ENCODE measurements at regions not wholly inside any gene's neighbourhood (a gene's known extent, or its start where the extent isn't known, plus 50 kb on each side); places are given as distances from the start of the nearest gene placed in this dataset.

DNA sequence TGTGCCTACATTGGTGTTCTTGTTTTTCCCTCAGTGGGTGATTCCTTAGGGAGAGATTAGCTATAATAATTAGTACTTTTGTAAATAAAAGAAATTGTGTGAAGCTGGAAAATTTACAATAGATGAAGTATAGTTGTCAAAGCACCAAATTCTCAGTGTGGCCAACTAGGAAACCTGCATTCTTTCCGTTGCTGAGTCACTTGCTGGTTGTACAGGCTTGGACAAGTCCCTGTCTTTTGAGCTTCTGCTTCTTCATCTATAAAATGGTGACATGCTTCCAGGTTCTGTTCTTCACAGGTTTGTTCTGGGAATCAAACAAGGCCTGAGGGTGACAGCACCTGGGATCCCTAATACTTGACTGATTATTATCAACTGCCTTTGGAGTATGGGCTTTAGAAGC, 184.1 kb upstream of the HES1 start:
- Mint-ChIP-seq H3K27ac (no peak overlapping the region), H3K4me3 (ENCODE audit: low read depth) (no peak overlapping the region), H3K27me3 (peaks cover 6% of the 10 kb centered on the region), H3K9me3 (ENCODE audit: low read depth) (peaks cover 28% of the 10 kb centered on the region), H3K4me1 (ENCODE audit: low read depth) (no peaks in the 10 kb centered on the region), H3K36me3 (ENCODE audit: insufficient read depth) (peaks cover 7% of the 10 kb centered on the region)
- DNase-seq (ENCODE audit: low spot score, unreplicated experiment) = no peak
- TF ChIP-seq, protein P1, sequence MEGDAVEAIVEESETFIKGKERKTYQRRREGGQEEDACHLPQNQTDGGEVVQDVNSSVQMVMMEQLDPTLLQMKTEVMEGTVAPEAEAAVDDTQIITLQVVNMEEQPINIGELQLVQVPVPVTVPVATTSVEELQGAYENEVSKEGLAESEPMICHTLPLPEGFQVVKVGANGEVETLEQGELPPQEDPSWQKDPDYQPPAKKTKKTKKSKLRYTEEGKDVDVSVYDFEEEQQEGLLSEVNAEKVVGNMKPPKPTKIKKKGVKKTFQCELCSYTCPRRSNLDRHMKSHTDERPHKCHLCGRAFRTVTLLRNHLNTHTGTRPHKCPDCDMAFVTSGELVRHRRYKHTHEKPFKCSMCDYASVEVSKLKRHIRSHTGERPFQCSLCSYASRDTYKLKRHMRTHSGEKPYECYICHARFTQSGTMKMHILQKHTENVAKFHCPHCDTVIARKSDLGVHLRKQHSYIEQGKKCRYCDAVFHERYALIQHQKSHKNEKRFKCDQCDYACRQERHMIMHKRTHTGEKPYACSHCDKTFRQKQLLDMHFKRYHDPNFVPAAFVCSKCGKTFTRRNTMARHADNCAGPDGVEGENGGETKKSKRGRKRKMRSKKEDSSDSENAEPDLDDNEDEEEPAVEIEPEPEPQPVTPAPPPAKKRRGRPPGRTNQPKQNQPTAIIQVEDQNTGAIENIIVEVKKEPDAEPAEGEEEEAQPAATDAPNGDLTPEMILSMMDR (IDR thresholded peaks at IDR 0.05; ENCODE audit: unreplicated experiment) = no peak

DNA sequence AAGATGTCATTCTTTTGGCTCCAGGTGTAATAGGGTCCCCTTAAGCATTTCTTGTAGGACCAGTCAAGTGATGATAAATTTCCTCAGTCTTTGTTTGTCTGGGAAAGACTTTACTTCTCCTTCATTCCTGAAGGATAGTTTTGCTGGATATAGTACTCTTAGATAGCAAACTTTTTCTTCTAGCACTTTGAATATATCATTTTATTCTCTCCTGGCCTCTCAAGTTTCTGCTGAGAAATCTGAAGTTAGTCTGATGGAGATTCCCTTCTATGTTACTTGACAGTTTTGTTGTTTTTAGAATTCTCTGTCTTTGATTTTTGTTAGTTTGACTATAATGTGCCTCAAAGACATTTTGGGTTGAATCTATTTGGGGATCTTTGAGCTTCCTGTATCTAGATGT, 181.2 kb upstream of the HES1 start:
- peaks cover 1% of the 10 kb centered on the region for H3K4me1 Mint-ChIP-seq (ENCODE audit: low read depth)

DNA sequence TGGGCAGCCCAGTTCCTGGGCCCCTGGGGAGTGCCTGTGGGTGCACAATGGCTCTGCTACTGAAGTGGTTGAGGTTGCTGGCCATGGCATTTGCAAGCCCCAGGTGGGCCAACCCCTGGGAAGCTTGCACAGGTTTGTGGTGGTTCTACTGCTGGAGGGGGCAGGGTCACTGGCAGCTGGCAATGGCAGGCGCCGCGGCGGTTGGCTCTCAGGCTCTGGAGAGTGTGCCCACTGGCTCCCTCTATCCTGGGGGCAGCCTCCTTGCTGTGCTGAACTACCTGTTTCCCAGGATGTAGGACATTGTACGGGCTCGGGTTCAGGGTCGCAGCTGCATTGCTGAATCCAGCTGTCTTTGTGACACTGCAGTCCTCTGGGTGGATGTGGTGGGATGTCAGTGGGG, 180.2 kb upstream of the HES1 start:
- TF ChIP-seq, protein P1 (IDR thresholded peaks at IDR 0.05; ENCODE audit: unreplicated experiment) = no peak
- no peak overlapping the region for H3K27ac Mint-ChIP-seq
- H3K9me3 Mint-ChIP-seq (ENCODE audit: low read depth) = peaks cover 28% of the 10 kb centered on the region
- no peak overlapping the region for H3K4me3 Mint-ChIP-seq (ENCODE audit: low read depth)
- H3K36me3 Mint-ChIP-seq (ENCODE audit: insufficient read depth) = peaks cover 7% of the 10 kb centered on the region
- no peak for DNase-seq (ENCODE audit: low spot score, unreplicated experiment)
- H3K4me1 Mint-ChIP-seq (ENCODE audit: low read depth) = peaks cover 1% of the 10 kb centered on the region
- peaks cover 6% of the 10 kb centered on the region for H3K27me3 Mint-ChIP-seq

More for the DNA sequence above, 181.2 kb upstream of the HES1 start:
- TF ChIP-seq, protein P1 (IDR thresholded peaks at IDR 0.05; ENCODE audit: unreplicated experiment) = no peak
- H3K36me3 Mint-ChIP-seq (ENCODE audit: insufficient read depth) = peaks cover 7% of the 10 kb centered on the region
- no peak for DNase-seq (ENCODE audit: low spot score, unreplicated experiment)
- H3K4me3 Mint-ChIP-seq (ENCODE audit: low read depth) = no peak overlapping the region
- H3K27ac Mint-ChIP-seq = no peak overlapping the region
- H3K27me3 Mint-ChIP-seq = no peaks in the 10 kb centered on the region
- H3K9me3 Mint-ChIP-seq (ENCODE audit: low read depth) = peaks cover 28% of the 10 kb centered on the region

DNA sequence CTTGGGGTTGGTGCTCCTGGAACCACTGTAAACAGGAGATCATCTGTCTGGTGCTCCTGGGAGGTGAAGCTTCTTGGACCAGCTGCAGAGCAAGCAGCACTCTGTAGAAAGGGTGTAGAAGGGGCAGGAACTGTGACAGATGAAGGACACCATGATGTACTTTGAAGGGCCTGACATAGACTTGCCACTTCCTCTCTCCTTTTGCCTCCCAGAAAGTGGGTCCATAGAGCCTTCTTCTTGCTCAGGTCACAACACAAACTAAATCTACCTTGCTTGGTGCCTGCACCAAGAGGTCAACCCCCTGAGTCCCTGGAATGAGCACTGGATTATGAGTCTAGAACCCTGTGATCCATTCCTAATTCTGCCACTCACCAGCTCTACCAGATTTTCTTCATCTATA, 176.1 kb upstream of the HES1 start:
- Mint-ChIP-seq H3K4me1 (ENCODE audit: low read depth) (peaks cover 1% of the 10 kb centered on the region), H3K4me3 (ENCODE audit: low read depth) (no peak overlapping the region), H3K27me3 (peaks cover 12% of the 10 kb centered on the region), H3K9me3 (ENCODE audit: low read depth) (peaks cover 8% of the 10 kb centered on the region), H3K27ac (no peak overlapping the region), H3K36me3 (ENCODE audit: insufficient read depth) (no peaks in the 10 kb centered on the region)
- TF ChIP-seq, protein P1 (IDR thresholded peaks at IDR 0.05; ENCODE audit: unreplicated experiment) = no peak
- no peak for DNase-seq (ENCODE audit: low spot score, unreplicated experiment)

DNA sequence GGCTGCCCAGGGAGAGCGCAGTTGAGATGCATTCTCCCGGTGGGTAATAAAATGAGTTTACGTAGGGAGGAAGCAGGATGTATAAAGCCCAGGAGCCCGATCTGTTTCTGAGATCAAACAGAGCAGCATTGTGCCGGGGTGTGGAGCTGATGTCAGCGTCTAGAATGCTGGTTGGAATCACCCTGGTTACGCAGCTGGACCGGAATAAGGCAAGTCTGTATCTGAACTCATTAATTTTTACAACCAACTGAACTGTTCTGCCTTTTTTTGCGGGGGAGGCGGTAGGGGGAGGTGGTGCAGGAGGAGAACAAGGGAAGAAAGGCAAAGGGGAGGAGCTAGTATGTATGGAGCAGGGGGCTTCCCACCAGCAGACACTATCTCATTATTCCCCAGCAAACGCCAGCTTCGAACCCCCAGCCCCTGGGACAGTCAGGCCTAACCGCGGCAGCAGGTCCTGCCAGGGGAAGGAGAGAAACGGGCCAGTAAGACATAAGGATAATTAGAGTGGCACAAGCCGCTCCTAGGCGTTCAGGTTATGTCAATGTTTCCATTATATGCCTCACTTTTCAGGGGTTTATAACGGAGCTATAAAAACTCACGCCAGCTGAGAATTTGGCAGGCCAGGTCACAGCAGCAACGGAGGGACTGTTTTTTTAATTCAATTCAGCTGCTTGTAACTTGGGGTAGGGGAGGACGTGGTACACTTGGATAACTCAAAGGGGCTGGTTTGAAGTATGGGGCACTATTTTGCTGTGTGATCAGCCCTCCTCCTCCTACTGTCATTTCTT, 175.3 kb upstream of the HES1 start:
- TF ChIP-seq, protein P1 (IDR thresholded peaks at IDR 0.05; ENCODE audit: unreplicated experiment) = no peak
- DNase-seq (ENCODE audit: low spot score, unreplicated experiment) = no peak
- Mint-ChIP-seq H3K4me1 (ENCODE audit: low read depth) (peaks cover 1% of the 10 kb centered on the region), H3K9me3 (ENCODE audit: low read depth) (peaks cover 6% of the 10 kb centered on the region), H3K36me3 (ENCODE audit: insufficient read depth) (no peaks in the 10 kb centered on the region), H3K27ac (no peak overlapping the region), H3K4me3 (ENCODE audit: low read depth) (no peak overlapping the region), H3K27me3 (peaks cover 12% of the 10 kb centered on the region)
